HepG2 (cell line): ENCODE measurements at regions not wholly inside any gene's neighbourhood (a gene's known extent, or its start where the extent isn't known, plus 50 kb on each side); places are given as distances from the start of the nearest gene placed in this dataset.

Source experiments
- ATAC-seq: fragments of 200-7000 bp; cut with Tn5 transposase; 3 replicates; pipeline ENCODE4 v1.9.1; 2020; ENCODE audit warnings: mild to moderate bottlenecking, moderate library complexity
- BruUV-seq: library from RNA; stranded (reverse); fragments of 400-500 nt; replicated peaks from 2 replicates; lab custom pipeline; 2021; lab: Mats Ljungman, UMichigan
- CTCF ChIA-PET: fragments of 300-600 bp; formaldehyde crosslinking; extraction: SDS; loops from one replicate; lab custom pipeline; 2021; ENCODE audit warnings: low total read pairs, inconsistent platforms, low intra/inter-chr PET ratio; lab: Yijun Ruan, JAX
- POLR2A ChIA-PET: fragments of 350-600 bp; sonication (Branson Sonifier 250); formaldehyde crosslinking; loops from one replicate; lab custom pipeline; 2020; ENCODE audit warnings: antibody characterized with exemption, inconsistent platforms; lab: Yijun Ruan, JAX
- DNase-seq: peaks from one replicate; pipeline ENCODE4 v3.0.0-alpha.2; 2015; ENCODE audit warnings: low spot score
- FAIRE-seq: peaks from 3 replicates; lab custom pipeline; 2011; peaks lifted over from hg19 to GRCh38; lab: Jason Lieb, UNC
- H2AFZ ChIP-seq: one replicate; pipeline ENCODE4 v1.6.1; 2011; ENCODE audit warnings: low read length, inconsistent platforms
- H3K27ac ChIP-seq: fragments of 300-600 bp; 3 replicates; pipeline ENCODE4 v1.8.0; 2011; ENCODE audit warnings: mixed run types, mild to moderate bottlenecking, mixed read lengths, low read length, inconsistent platforms; ENCODE audit not compliant: insufficient read depth; ENCODE audit errors: extremely low read length
- H3K27me3 ChIP-seq, 2 experiments: fragments of 200-600 bp in 1 of 2; 2 replicates in 1 of 2; 3 replicates in 1 of 2; pipeline versions ENCODE4 v1.6.0 to v1.8.0; 2011; ENCODE audit warnings: low read length in 2 of 2, mild to moderate bottlenecking in 2 of 2, moderate library complexity in 2 of 2, inconsistent platforms in 1 of 2; ENCODE audit not compliant: insufficient read depth in 2 of 2, control insufficient read depth in 1 of 2
- H3K36me3 ChIP-seq, 2 experiments: fragments of 200-600 bp in 1 of 2; replicated peaks in 1 of 2; 2 replicates in 1 of 2; 3 replicates in 1 of 2; pipeline versions ENCODE4 v1.5.1 to v1.8.0; 2011; ENCODE audit warnings: low read length in 2 of 2, inconsistent platforms in 1 of 2; ENCODE audit not compliant: insufficient read depth in 2 of 2, control insufficient read depth in 1 of 2
- H3K4me1 ChIP-seq: 2 replicates; pipeline ENCODE4 v1.5.1; 2012; ENCODE audit warnings: low read length, inconsistent platforms; ENCODE audit not compliant: insufficient read depth
- H3K4me2 ChIP-seq: 2 replicates; pipeline ENCODE4 v1.6.0; 2011; ENCODE audit warnings: low read depth, low read length, inconsistent platforms
- H3K4me3 ChIP-seq, 3 experiments: fragments of 200-600 bp in 1 of 3; sonication (generic), shearing (Covaris generic) in 1 of 3; replicated peaks in 1 of 3; 2 replicates each; pipeline ENCODE4 v1.5.1; 2011 to 2016; ENCODE audit warnings: low read length in 3 of 3, inconsistent platforms in 2 of 3, low read depth in 2 of 3, mild to moderate bottlenecking in 2 of 3, control low read depth in 1 of 3, mixed read lengths in 1 of 3; ENCODE audit not compliant: insufficient read depth in 1 of 3
- H3K79me2 ChIP-seq: one replicate; pipeline ENCODE4 v1.6.1; 2011; ENCODE audit warnings: low read length, inconsistent platforms; ENCODE audit not compliant: insufficient read depth
- H3K9ac ChIP-seq: 2 replicates; pipeline ENCODE4 v1.6.0; 2011; ENCODE audit warnings: mild to moderate bottlenecking, low read depth, low read length, inconsistent platforms; ENCODE audit not compliant: insufficient read depth
- H3K9me3 ChIP-seq: 2 replicates; pipeline ENCODE4 v1.5.1; 2012; ENCODE audit warnings: mild to moderate bottlenecking, low read length
- H4K20me1 ChIP-seq: 2 replicates; pipeline ENCODE4 v1.6.0; 2011; ENCODE audit warnings: inconsistent platforms, mild to moderate bottlenecking, low read length, moderate library complexity; ENCODE audit not compliant: insufficient read depth
- MXD1 ChIP-seq: sonication (generic); formaldehyde crosslinking; IDR thresholded peaks from 2 replicates; pipeline ENCODE4 v1.4.0; 2020; ENCODE audit warnings: mild to moderate bottlenecking, missing genetic modification reagents
- NFYB ChIP-seq: sonication (generic); formaldehyde crosslinking; IDR thresholded peaks from 2 replicates; pipeline ENCODE4 v1.4.0; 2020; ENCODE audit warnings: missing genetic modification reagents
- PHF20 ChIP-seq: sonication (generic); formaldehyde crosslinking; IDR thresholded peaks from 2 replicates; pipeline ENCODE4 v1.5.0; 2020; ENCODE audit warnings: mild to moderate bottlenecking, missing genetic modification reagents
- RFXANK ChIP-seq: IDR thresholded peaks from 2 replicates; pipeline ENCODE4 v1.6.1; 2016
- TSC22D2 ChIP-seq: sonication (generic); formaldehyde crosslinking; IDR thresholded peaks from 2 replicates; pipeline ENCODE4 v1.5.1; 2020; ENCODE audit warnings: missing genetic modification reagents, mild to moderate bottlenecking, borderline replicate concordance
- XBP1 ChIP-seq: sonication (generic); formaldehyde crosslinking; IDR thresholded peaks from 2 replicates; pipeline ENCODE4 v1.5.0; 2020; ENCODE audit warnings: missing genetic modification reagents
- YEATS4 ChIP-seq: sonication (generic); formaldehyde crosslinking; IDR thresholded peaks from 2 replicates; pipeline ENCODE4 v1.4.0; 2020; ENCODE audit warnings: missing genetic modification reagents, borderline replicate concordance
- ZFX ChIP-seq: sonication (generic); formaldehyde crosslinking; IDR thresholded peaks from 2 replicates; pipeline ENCODE4 v1.4.0; 2020; ENCODE audit warnings: mild to moderate bottlenecking, low read depth, missing genetic modification reagents, moderate library complexity
- ZNF136 ChIP-seq: sonication (generic); formaldehyde crosslinking; IDR thresholded peaks from 2 replicates; pipeline ENCODE4 v1.8.1; 2022; ENCODE audit warnings: low read depth, mild to moderate bottlenecking, moderate library complexity, missing genetic modification reagents
- ZNF234 ChIP-seq: sonication (generic); formaldehyde crosslinking; conservative IDR thresholded peaks from 2 replicates; pipeline ENCODE4 v1.5.1; 2020; ENCODE audit warnings: mild to moderate bottlenecking, missing genetic modification reagents
- ZNF383 ChIP-seq: sonication (generic); formaldehyde crosslinking; IDR thresholded peaks from 2 replicates; pipeline ENCODE4 v1.4.0; 2020; ENCODE audit warnings: missing genetic modification reagents, mild to moderate bottlenecking, borderline replicate concordance
- ZNF574 ChIP-seq: sonication (generic); formaldehyde crosslinking; IDR thresholded peaks from 2 replicates; pipeline ENCODE4 v1.4.0; 2020; ENCODE audit warnings: missing genetic modification reagents
- ZNF747 ChIP-seq: sonication (generic); formaldehyde crosslinking; IDR thresholded peaks from 2 replicates; pipeline ENCODE4 v1.8.1; 2023; ENCODE audit warnings: missing genetic modification reagents, mild to moderate bottlenecking, borderline replicate concordance
- ZUFSP ChIP-seq: sonication (generic); formaldehyde crosslinking; IDR thresholded peaks from 2 replicates; pipeline ENCODE4 v1.9.0; 2021; ENCODE audit warnings: missing genetic modification reagents, mild to moderate bottlenecking, borderline replicate concordance
- WGBS: methylation state at CpG from one replicate; pipeline ENCODE4 v1.1.6; 2017; ENCODE audit warnings: low lambda C conversion rate; 5-methylcytosine and 5-hydroxymethylcytosine counted together
- in situ Hi-C: cut with HindIII; loops from 2 replicates; pipeline ENCODE4 v1.10.0; 2017; ENCODE audit warnings: low pct_unique_long_range_greater_than_20kb; ENCODE audit not compliant: extremely low pct_ligation_motif_present
- intact Hi-C: fragments of 100-400 bp; cut with micrococcal nuclease; formaldehyde crosslinking; loops from one replicate; pipeline ENCODE4 v1.10.0; 2022; ENCODE audit not compliant: unreplicated experiment
- TF ChIP-seq, protein P1 (sequence below): sonication (generic); formaldehyde crosslinking; IDR thresholded peaks from 2 replicates; pipeline ENCODE4 v1.4.0; 2020; ENCODE audit warnings: mild to moderate bottlenecking, low read depth, missing genetic modification reagents
- TF ChIP-seq, protein P2 (sequence below): sonication (generic); formaldehyde crosslinking; IDR thresholded peaks from 2 replicates; pipeline ENCODE4 v1.5.0; 2020; ENCODE audit warnings: missing genetic modification reagents

DNA sequence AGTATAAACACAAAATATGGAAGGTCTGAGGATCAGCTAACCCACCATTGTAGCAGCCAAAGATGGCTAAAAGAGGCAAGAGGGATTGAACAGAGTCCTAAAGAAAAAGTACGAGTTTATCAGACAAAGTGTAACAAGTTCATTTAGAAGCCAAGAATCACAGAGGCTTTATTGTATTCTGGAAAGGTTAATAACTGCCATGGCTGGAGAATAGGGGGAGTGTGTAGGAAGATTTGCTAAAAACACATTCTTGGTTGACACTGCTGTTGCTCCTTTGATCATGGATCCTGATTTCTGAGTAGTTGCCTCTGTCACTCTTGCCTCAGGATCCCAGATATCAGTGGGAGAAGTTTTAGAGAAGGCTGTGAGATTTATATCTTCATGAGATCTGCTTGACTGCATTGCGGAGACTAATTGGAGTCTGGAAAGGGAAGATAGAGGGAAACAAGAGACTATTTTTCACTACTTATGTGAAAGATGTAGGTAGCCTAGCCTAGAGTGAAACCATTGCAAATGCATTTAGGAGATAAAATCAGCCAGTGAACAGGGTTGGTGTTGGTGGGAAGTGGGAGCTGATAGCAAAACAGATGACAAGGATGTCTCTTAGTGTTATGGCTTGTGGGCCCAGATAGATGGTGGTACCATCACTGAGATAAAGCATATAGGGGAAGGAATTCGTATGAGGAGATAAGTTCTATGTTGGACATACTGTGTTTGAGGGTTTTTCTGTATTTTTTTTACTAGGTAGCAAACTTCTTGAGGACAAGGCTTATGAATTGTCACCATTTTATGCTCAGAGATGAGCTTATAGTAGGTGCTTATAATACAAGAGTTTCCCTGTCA, 402.9 kb upstream of the PDE3A start:
- in situ Hi-C loops, result no loop called here
- Histone ChIP-seq H3K79me2 (no peaks in the 10 kb centered on the region), H3K27me3 (no peaks in the 10 kb centered on the region), H3K36me3 (no peaks in the 10 kb centered on the region), H3K4me2 (no peak overlapping the region), H3K4me1 (no peaks in the 10 kb centered on the region), H3K9ac (no peak overlapping the region), H3K9me3 (no peaks in the 10 kb centered on the region), H4K20me1 (no peaks in the 10 kb centered on the region), H2AFZ (no peak overlapping the region), H3K4me3 (no peak overlapping the region), H3K27ac (no peak overlapping the region)
- no peak for DNase-seq
- WGBS, result 17% methylated on average over 3 of the region's 3 CpGs
- BruUV-seq, result no TSS peak
- CTCF ChIA-PET, result no interaction called here
- intact Hi-C loops, result no loop called here
- POLR2A ChIA-PET, result no interaction called here
- no peak for ATAC-seq
- TF ChIP-seq ZUFSP, result no peak
- TF ChIP-seq TSC22D2, result no peak
- no peak for TF ChIP-seq ZNF136
- no peak for TF ChIP-seq ZNF747 (CRISPR knock-in tag)
- no peak for TF ChIP-seq YEATS4 (CRISPR knock-in tag)
- no peak for TF ChIP-seq NFYB (CRISPR knock-in tag)
- no peak for TF ChIP-seq MXD1 (CRISPR knock-in tag)
- TF ChIP-seq, protein P1, sequence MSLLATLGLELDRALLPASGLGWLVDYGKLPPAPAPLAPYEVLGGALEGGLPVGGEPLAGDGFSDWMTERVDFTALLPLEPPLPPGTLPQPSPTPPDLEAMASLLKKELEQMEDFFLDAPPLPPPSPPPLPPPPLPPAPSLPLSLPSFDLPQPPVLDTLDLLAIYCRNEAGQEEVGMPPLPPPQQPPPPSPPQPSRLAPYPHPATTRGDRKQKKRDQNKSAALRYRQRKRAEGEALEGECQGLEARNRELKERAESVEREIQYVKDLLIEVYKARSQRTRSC, result no peak
- TF ChIP-seq ZNF574 (CRISPR knock-in tag), result no peak
- no peak for TF ChIP-seq ZFX
- TF ChIP-seq PHF20 (CRISPR knock-in tag), result no peak
- no peak for TF ChIP-seq ZNF383 (CRISPR knock-in tag)
- no peak for TF ChIP-seq XBP1 (CRISPR knock-in tag)
- TF ChIP-seq RFXANK (CRISPR knock-in tag), result no peak
- no peak for TF ChIP-seq ZNF234
- TF ChIP-seq, protein P2, sequence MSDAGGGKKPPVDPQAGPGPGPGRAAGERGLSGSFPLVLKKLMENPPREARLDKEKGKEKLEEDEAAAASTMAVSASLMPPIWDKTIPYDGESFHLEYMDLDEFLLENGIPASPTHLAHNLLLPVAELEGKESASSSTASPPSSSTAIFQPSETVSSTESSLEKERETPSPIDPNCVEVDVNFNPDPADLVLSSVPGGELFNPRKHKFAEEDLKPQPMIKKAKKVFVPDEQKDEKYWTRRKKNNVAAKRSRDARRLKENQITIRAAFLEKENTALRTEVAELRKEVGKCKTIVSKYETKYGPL (CRISPR knock-in tag), result no peak
- no peak for FAIRE-seq
